Fibroblast of lung (primary cell): ENCODE measurements at regions not wholly inside any gene's neighbourhood (a gene's known extent, or its start where the extent isn't known, plus 50 kb on each side); places are given as distances from the start of the nearest gene placed in this dataset.

Source experiments
- DNase-seq, 2 donors: peaks; one replicate each; pipeline versions ENCODE4 v3.0.0 to v3.0.0-alpha.2; 2010; ENCODE audit warnings: low read depth in 2 of 2
- H2AFZ ChIP-seq: 2 replicates; pipeline ENCODE4 v1.5.1; 2012; ENCODE audit warnings: low read length, control low read depth, inconsistent platforms
- H3K27ac ChIP-seq: 2 replicates; pipeline ENCODE4 v1.5.1; 2011; ENCODE audit warnings: low read length, control low read depth; ENCODE audit not compliant: insufficient read depth
- H3K27me3 ChIP-seq: 2 replicates; pipeline ENCODE4 v1.5.1; 2011; ENCODE audit warnings: mild to moderate bottlenecking, low read length; ENCODE audit not compliant: control insufficient read depth, insufficient read depth
- H3K36me3 ChIP-seq: 2 replicates; pipeline ENCODE4 v1.5.1; 2011; ENCODE audit warnings: low read length; ENCODE audit not compliant: control insufficient read depth, insufficient read depth
- H3K4me1 ChIP-seq: 2 replicates; pipeline ENCODE4 v1.5.1; 2011; ENCODE audit warnings: low read length; ENCODE audit not compliant: control insufficient read depth, insufficient read depth; ENCODE audit errors: extremely low read depth
- H3K4me2 ChIP-seq: 2 replicates; pipeline ENCODE4 v1.5.1; 2011; ENCODE audit warnings: low read length, control low read depth; ENCODE audit not compliant: insufficient read depth; ENCODE audit errors: extremely low read depth
- H3K4me3 ChIP-seq, 4 experiments: fragments of 200-600 bp in 1 of 4; sonication (generic) in 1 of 4; replicated peaks in 1 of 4; 2 replicates each; pipeline ENCODE4 v1.5.1; 2011 to 2016; ENCODE audit warnings: low read length in 4 of 4, low read depth in 3 of 4, mild to moderate bottlenecking in 3 of 4, control low read depth in 2 of 4, inconsistent platforms in 1 of 4, mixed read lengths in 1 of 4; ENCODE audit not compliant: insufficient read depth in 1 of 4; ENCODE audit errors: control extremely low read depth in 1 of 4
- H3K79me2 ChIP-seq: 2 replicates; pipeline ENCODE4 v1.5.1; 2012; ENCODE audit warnings: mild to moderate bottlenecking, low read length, inconsistent platforms; ENCODE audit not compliant: control insufficient read depth, insufficient read depth
- H3K9ac ChIP-seq: 2 replicates; pipeline ENCODE4 v1.5.1; 2011; ENCODE audit warnings: mild to moderate bottlenecking, low read length, control low read depth; ENCODE audit not compliant: insufficient read depth
- H3K9me3 ChIP-seq: 2 replicates; pipeline ENCODE4 v1.5.1; 2012; ENCODE audit warnings: low read depth, low read length; ENCODE audit not compliant: control insufficient read depth, insufficient read depth
- H4K20me1 ChIP-seq: 2 replicates; pipeline ENCODE4 v1.5.1; 2011; ENCODE audit warnings: low read length; ENCODE audit not compliant: control insufficient read depth, insufficient read depth; ENCODE audit errors: extremely low read depth
- CTCF ChIP-seq, 2 donors: IDR thresholded peaks in 1 of 2; conservative IDR thresholded peaks in 1 of 2; 1 replicate in 1 of 2; 2 replicates in 1 of 2; pipeline ENCODE4 v1.5.1; 2011 to 2012; ENCODE audit warnings: low read length in 2 of 2, control low read depth in 1 of 2, inconsistent platforms in 1 of 2, low read depth in 1 of 2, mild to moderate bottlenecking in 1 of 2
- EZH2 ChIP-seq: IDR thresholded peaks from 2 replicates; pipeline ENCODE4 v1.5.1; 2012; ENCODE audit warnings: low read length, control low read depth, mild to moderate bottlenecking; ENCODE audit errors: missing control alignments

GRCh38 chr7:144995495-144995894 is 159.6 kb upstream of the TPK1 start:
- DNase-seq, result no peak
- H3K4me1 ChIP-seq, result no peaks in the 10 kb centered on the region

GRCh38 chr7:144991041-144991440 is 155.2 kb upstream of the TPK1 start:
- DNase-seq, result no peak
- Histone ChIP-seq H3K4me2 (no peak overlapping the region), H4K20me1 (no peaks in the 10 kb centered on the region), H3K36me3 (no peaks in the 10 kb centered on the region), H3K4me1 (no peaks in the 10 kb centered on the region), H3K4me3 (no peak overlapping the region), H3K79me2 (no peaks in the 10 kb centered on the region), H3K9me3 (no peaks in the 10 kb centered on the region), H3K9ac (no peak overlapping the region), H3K27ac (no peak overlapping the region), H2AFZ (no peak overlapping the region), H3K27me3 (no peaks in the 10 kb centered on the region)
- no peak for TF ChIP-seq EZH2
- TF ChIP-seq CTCF (conservative IDR thresholded peaks at IDR 0.05 in 1 of 2, IDR thresholded peaks at IDR 0.05 in 1 of 2; ENCODE audit: low read depth in 1 of 2, low read length in 2 of 2), result no peak

More at GRCh38 chr7:144995495-144995894, 159.6 kb upstream of the TPK1 start:
- Histone ChIP-seq H3K27me3 (no peaks in the 10 kb centered on the region), H3K4me2 (no peak overlapping the region), H3K9me3 (no peaks in the 10 kb centered on the region), H3K27ac (no peak overlapping the region), H3K4me3 (no peak overlapping the region), H3K9ac (no peak overlapping the region), H4K20me1 (no peaks in the 10 kb centered on the region), H3K79me2 (no peaks in the 10 kb centered on the region), H3K36me3 (no peaks in the 10 kb centered on the region), H2AFZ (no peak overlapping the region)
- no peak for TF ChIP-seq EZH2
- TF ChIP-seq CTCF (conservative IDR thresholded peaks at IDR 0.05 in 1 of 2, IDR thresholded peaks at IDR 0.05 in 1 of 2; ENCODE audit: low read depth in 1 of 2, low read length in 2 of 2), result no peak

- Histone ChIP-seq H4K20me1 (no peaks in the 10 kb centered on the region), H2AFZ (no peak overlapping the region), H3K4me2 (no peak overlapping the region), H3K4me1 (no peaks in the 10 kb centered on the region), H3K4me3 (no peak overlapping the region), H3K27ac (no peak overlapping the region), H3K27me3 (no peaks in the 10 kb centered on the region), H3K79me2 (no peaks in the 10 kb centered on the region), H3K9me3 (no peaks in the 10 kb centered on the region), H3K9ac (no peak overlapping the region), H3K36me3 (no peaks in the 10 kb centered on the region)
- DNase-seq, result no peak
- no peak for TF ChIP-seq CTCF (conservative IDR thresholded peaks at IDR 0.05 in 1 of 2, IDR thresholded peaks at IDR 0.05 in 1 of 2; ENCODE audit: low read depth in 1 of 2, low read length in 2 of 2)
- TF ChIP-seq EZH2, result no peak
Measured at GRCh38 chr7:144987686-144988085, 151.8 kb upstream of the TPK1 start.
